H9 (cell line): ENCODE measurements at regions not wholly inside any gene's neighbourhood (a gene's known extent, or its start where the extent isn't known, plus 50 kb on each side); places are given as distances from the start of the nearest gene placed in this dataset.

ENCODE experiments used
- DNase-seq: peaks from one replicate; pipeline ENCODE4 v3.0.0-alpha.2; 2017
- H2AFZ ChIP-seq: one replicate; pipeline ENCODE4 v1.6.1; 2013; ENCODE audit warnings: mild to moderate bottlenecking, low read length, control low read depth, moderate library complexity
- H2AK5ac ChIP-seq: 2 replicates; pipeline ENCODE4 v1.6.1; 2013; ENCODE audit warnings: low read length, control low read depth, mixed read lengths; ENCODE audit not compliant: insufficient read length
- H2BK120ac ChIP-seq: one replicate; pipeline ENCODE4 v1.6.1; 2013; ENCODE audit warnings: low read depth, mild to moderate bottlenecking, low read length, control low read depth, inconsistent platforms; ENCODE audit not compliant: poor library complexity, severe bottlenecking
- H2BK12ac ChIP-seq: 2 replicates; pipeline ENCODE4 v1.6.1; 2013; ENCODE audit warnings: low read length, control low read depth, mixed read lengths, low read depth; ENCODE audit not compliant: insufficient read length
- H2BK15ac ChIP-seq: 2 replicates; pipeline ENCODE4 v1.6.1; 2013; ENCODE audit warnings: low read depth, low read length, control low read depth
- H2BK20ac ChIP-seq: one replicate; pipeline ENCODE4 v1.6.1; 2013; ENCODE audit warnings: low read depth, mild to moderate bottlenecking, low read length, control low read depth, inconsistent platforms; ENCODE audit not compliant: poor library complexity, severe bottlenecking
- H2BK5ac ChIP-seq: 2 replicates; pipeline ENCODE4 v1.6.1; 2013; ENCODE audit warnings: low read length, control low read depth, mixed read lengths; ENCODE audit not compliant: insufficient read length
- H3K14ac ChIP-seq: 2 replicates; pipeline ENCODE4 v1.6.1; 2013; ENCODE audit warnings: low read length, control low read depth; ENCODE audit not compliant: insufficient read depth
- H3K18ac ChIP-seq: 2 replicates; pipeline ENCODE4 v1.6.1; 2013; ENCODE audit warnings: low read depth, mild to moderate bottlenecking, mixed read lengths, low read length, control low read depth; ENCODE audit not compliant: insufficient read length
- H3K23ac ChIP-seq: 2 replicates; pipeline ENCODE4 v1.6.1; 2013; ENCODE audit warnings: low read length, control low read depth, mixed read lengths, low read depth; ENCODE audit not compliant: insufficient read length
- H3K23me2 ChIP-seq: 2 replicates; pipeline ENCODE4 v1.6.1; 2013; ENCODE audit warnings: low read depth, mild to moderate bottlenecking, mixed read lengths, low read length, control low read depth; ENCODE audit not compliant: insufficient read length, poor library complexity, severe bottlenecking
- H3K27ac ChIP-seq: 2 replicates; pipeline ENCODE4 v1.5.1; 2013; ENCODE audit warnings: low read length, control low read depth, mixed read lengths, low read depth; ENCODE audit not compliant: insufficient read length
- H3K27me3 ChIP-seq: 2 replicates; pipeline ENCODE4 v1.6.1; 2013; ENCODE audit warnings: low read length, control low read depth, inconsistent platforms; ENCODE audit not compliant: insufficient read depth
- H3K4ac ChIP-seq: 2 replicates; pipeline ENCODE4 v1.6.1; 2013; ENCODE audit warnings: low read depth, mild to moderate bottlenecking, control low read depth, inconsistent platforms, low read length, moderate library complexity
- H3K4me1 ChIP-seq: 2 replicates; pipeline ENCODE4 v1.6.1; 2013; ENCODE audit warnings: low read length, control low read depth, inconsistent platforms; ENCODE audit not compliant: insufficient read depth
- H3K4me2 ChIP-seq: 2 replicates; pipeline ENCODE4 v1.6.1; 2013; ENCODE audit warnings: low read length, control low read depth, mixed read lengths; ENCODE audit not compliant: insufficient read length, insufficient read depth
- H3K56ac ChIP-seq: 2 replicates; pipeline ENCODE4 v1.6.1; 2013; ENCODE audit warnings: low read depth, mild to moderate bottlenecking, mixed read lengths, low read length, control low read depth; ENCODE audit not compliant: insufficient read length
- H3K79me1 ChIP-seq: 2 replicates; pipeline ENCODE4 v1.6.1; 2013; ENCODE audit warnings: low read depth, mild to moderate bottlenecking, moderate library complexity, low read length, control low read depth, inconsistent platforms; ENCODE audit not compliant: insufficient read depth, poor library complexity, severe bottlenecking
- H3K79me2 ChIP-seq: 2 replicates; pipeline ENCODE4 v1.6.1; 2013; ENCODE audit warnings: low read length, control low read depth, inconsistent platforms; ENCODE audit not compliant: insufficient read depth
- H3K9ac ChIP-seq: 2 replicates; pipeline ENCODE4 v1.6.1; 2013; ENCODE audit warnings: low read length, control low read depth, mixed read lengths; ENCODE audit not compliant: insufficient read length; ENCODE audit errors: extremely low read depth
- H3K9me3 ChIP-seq: one replicate; pipeline ENCODE4 v1.6.1; 2013; ENCODE audit warnings: low read depth, low read length, inconsistent platforms; ENCODE audit not compliant: control insufficient read depth
- H3T11ph ChIP-seq: one replicate; pipeline ENCODE4 v1.6.1; 2013; ENCODE audit warnings: mild to moderate bottlenecking, low read length, control low read depth, inconsistent platforms
- H4K20me1 ChIP-seq: one replicate; pipeline ENCODE4 v1.6.1; 2013; ENCODE audit not compliant: control insufficient read depth, insufficient read length, insufficient read depth
- H4K5ac ChIP-seq: 2 replicates; pipeline ENCODE4 v1.6.1; 2013; ENCODE audit warnings: low read depth, mild to moderate bottlenecking, mixed read lengths, low read length, control low read depth; ENCODE audit not compliant: insufficient read length
- H4K8ac ChIP-seq: replicated peaks from 2 replicates; pipeline ENCODE4 v1.6.1; 2013; ENCODE audit warnings: low read length, control low read depth, mixed read lengths, low read depth; ENCODE audit not compliant: insufficient read length
- H4K91ac ChIP-seq: 2 replicates; pipeline ENCODE4 v1.6.1; 2013; ENCODE audit warnings: low read depth, mild to moderate bottlenecking, moderate library complexity, mixed read lengths, low read length, control low read depth; ENCODE audit not compliant: insufficient read length
- H3K27ac Mint-ChIP-seq, 3 experiments: 2 replicates in 2 of 3; 3 replicates in 1 of 3; pipeline ENCODE4 v1.8.0; 2020 to 2021; ENCODE audit warnings: mixed read lengths in 3 of 3, mild to moderate bottlenecking in 1 of 3, moderate library complexity in 1 of 3
- H3K27me3 Mint-ChIP-seq: 2 replicates; pipeline ENCODE4 v1.8.0; 2021; ENCODE audit warnings: low read depth, mild to moderate bottlenecking, moderate library complexity, mixed read lengths
- H3K36me3 Mint-ChIP-seq, 3 experiments: 2 replicates in 2 of 3; 3 replicates in 1 of 3; pipeline ENCODE4 v1.8.0; 2020 to 2021; ENCODE audit warnings: low read depth in 3 of 3, mixed read lengths in 3 of 3; ENCODE audit not compliant: insufficient read depth in 1 of 3
- H3K4me1 Mint-ChIP-seq, 2 experiments: 2 replicates each; pipeline ENCODE4 v1.8.0; 2020; ENCODE audit warnings: mixed read lengths in 2 of 2
- H3K4me3 Mint-ChIP-seq, 2 experiments: 2 replicates in 1 of 2; 3 replicates in 1 of 2; pipeline ENCODE4 v1.8.0; 2020 to 2021; ENCODE audit warnings: mild to moderate bottlenecking in 2 of 2, mixed read lengths in 2 of 2, moderate library complexity in 1 of 2
- H3K9me3 Mint-ChIP-seq, 2 experiments: 2 replicates in 1 of 2; 3 replicates in 1 of 2; pipeline ENCODE4 v1.8.0; 2020; ENCODE audit warnings: mild to moderate bottlenecking in 2 of 2, mixed read lengths in 2 of 2, moderate library complexity in 1 of 2
- WGBS: extraction: QIAGEN DNeasy Blood & Tissue Kit; methylation state at CpG from one replicate; pipeline ENCODE4 v1.1.7; 2013; ENCODE audit warnings: missing lambda C conversion rate, low lambda C conversion rate, mixed read lengths; ENCODE audit not compliant: insufficient read length; ENCODE audit errors: extremely low coverage; 5-methylcytosine and 5-hydroxymethylcytosine counted together
- TF ChIP-seq, protein P1 (sequence below): fragments of 200-600 bp; sonication (generic); conservative IDR thresholded peaks from 3 replicates; pipeline ENCODE4 v1.8.0; 2021; ENCODE audit warnings: antibody characterized with exemption, mild to moderate bottlenecking

GRCh38 chr6:2416128-2416712 is 170.8 kb upstream of the GMDS start:
- no peak overlapping the region for H2BK120ac ChIP-seq
- H3K18ac ChIP-seq = no peak overlapping the region
- Mint-ChIP-seq H3K27me3 (peaks cover 4% of the 10 kb centered on the region; the same call in 1 of the 2 replicates), H3K9me3 (no peaks in the 10 kb centered on the region; a peak in 1 of 5 replicates), H3K4me1 (no peaks in the 10 kb centered on the region), H3K36me3 (no peaks in the 10 kb centered on the region), H3K4me3 (no peak overlapping the region), H3K27ac (no peak overlapping the region)
- H2BK12ac ChIP-seq = no peak overlapping the region
- no peak overlapping the region for H4K8ac ChIP-seq
- no peak overlapping the region for H3K23ac ChIP-seq
- no peak overlapping the region for H2AFZ ChIP-seq
- no peaks in the 10 kb centered on the region for H3K27me3 ChIP-seq
- H3K56ac ChIP-seq = no peak overlapping the region
- H3K4me1 ChIP-seq = no peaks in the 10 kb centered on the region
- H3K23me2 ChIP-seq = no peaks in the 10 kb centered on the region
- WGBS = no CpG with 5 or more reads among the region's 1 CpG
- no peak overlapping the region for H3K4me2 ChIP-seq
- H3K79me2 ChIP-seq = no peaks in the 10 kb centered on the region
- H2BK20ac ChIP-seq = no peak overlapping the region
- H3K14ac ChIP-seq = no peak overlapping the region
- no peak overlapping the region for H4K5ac ChIP-seq
- H2BK15ac ChIP-seq = no peak overlapping the region
- H2BK5ac ChIP-seq = no peak overlapping the region
- H3K9ac ChIP-seq = no peak overlapping the region
- H2AK5ac ChIP-seq = no peak overlapping the region
- no peaks in the 10 kb centered on the region for H3K9me3 ChIP-seq
- H3K4ac ChIP-seq = no peak overlapping the region
- no peak for DNase-seq
- no peak overlapping the region for H4K91ac ChIP-seq
- no peak overlapping the region for H3K27ac ChIP-seq
- H3T11ph ChIP-seq = no peak overlapping the region
- TF ChIP-seq, protein P1, sequence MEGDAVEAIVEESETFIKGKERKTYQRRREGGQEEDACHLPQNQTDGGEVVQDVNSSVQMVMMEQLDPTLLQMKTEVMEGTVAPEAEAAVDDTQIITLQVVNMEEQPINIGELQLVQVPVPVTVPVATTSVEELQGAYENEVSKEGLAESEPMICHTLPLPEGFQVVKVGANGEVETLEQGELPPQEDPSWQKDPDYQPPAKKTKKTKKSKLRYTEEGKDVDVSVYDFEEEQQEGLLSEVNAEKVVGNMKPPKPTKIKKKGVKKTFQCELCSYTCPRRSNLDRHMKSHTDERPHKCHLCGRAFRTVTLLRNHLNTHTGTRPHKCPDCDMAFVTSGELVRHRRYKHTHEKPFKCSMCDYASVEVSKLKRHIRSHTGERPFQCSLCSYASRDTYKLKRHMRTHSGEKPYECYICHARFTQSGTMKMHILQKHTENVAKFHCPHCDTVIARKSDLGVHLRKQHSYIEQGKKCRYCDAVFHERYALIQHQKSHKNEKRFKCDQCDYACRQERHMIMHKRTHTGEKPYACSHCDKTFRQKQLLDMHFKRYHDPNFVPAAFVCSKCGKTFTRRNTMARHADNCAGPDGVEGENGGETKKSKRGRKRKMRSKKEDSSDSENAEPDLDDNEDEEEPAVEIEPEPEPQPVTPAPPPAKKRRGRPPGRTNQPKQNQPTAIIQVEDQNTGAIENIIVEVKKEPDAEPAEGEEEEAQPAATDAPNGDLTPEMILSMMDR = no peak
- no peaks in the 10 kb centered on the region for H4K20me1 ChIP-seq
- no peaks in the 10 kb centered on the region for H3K79me1 ChIP-seq
